ENCODE measurements at regions not wholly inside any gene's neighbourhood (a gene's known extent, or its start where the extent isn't known, plus 50 kb on each side); places are given as distances from the start of the nearest gene placed in this dataset.

DNA sequence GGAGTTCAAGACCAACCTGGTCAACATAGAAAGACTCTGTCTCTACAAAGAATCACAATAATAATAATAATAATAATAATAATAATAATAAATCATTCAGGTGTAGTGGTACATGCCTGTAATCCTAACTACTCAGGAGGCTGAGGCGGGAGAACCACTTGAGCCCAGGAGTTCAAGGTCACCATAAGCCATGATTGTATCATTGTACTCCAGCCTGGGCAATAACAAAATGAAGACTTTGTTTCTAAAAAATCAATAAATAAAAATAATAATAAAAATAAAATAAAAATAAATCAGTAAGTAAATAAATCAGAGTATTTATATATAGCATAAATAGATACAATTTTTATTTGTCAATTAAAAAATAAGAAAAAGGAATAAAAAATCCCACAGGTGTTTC, 1636.4 kb downstream of the SLITRK1 start:
- Histone ChIP-seq H3K27me3 (replicated peaks) (no peaks in the 10 kb centered on the region), H3K36me3 (replicated peaks) (no peaks in the 10 kb centered on the region), H3K27ac (no peak overlapping the region), H3K4me3 (ENCODE audit: low read depth, low read length) (no peak overlapping the region)
- no peak for TF ChIP-seq CTCF (IDR thresholded peaks at IDR 0.05; ENCODE audit: low read depth, low read length, missing control alignments)
- in situ Hi-C loops (cut with HindIII; ENCODE audit: low pct_ligation_motif_present, low sequenced_read_pairs), result no loop called here
- DNase-seq, result no peak

GRCh38 chr13:82224806-82225205, 1657.5 kb downstream of the SLITRK1 start:
- TF ChIP-seq CTCF (IDR thresholded peaks at IDR 0.05; ENCODE audit: low read depth, low read length, missing control alignments), result no peak
- Histone ChIP-seq H3K27me3 (replicated peaks) (no peaks in the 10 kb centered on the region), H3K4me3 (ENCODE audit: low read depth, low read length) (no peak overlapping the region), H3K27ac (no peak overlapping the region), H3K36me3 (replicated peaks) (no peaks in the 10 kb centered on the region)
- no peak for DNase-seq
- in situ Hi-C loops (cut with HindIII; ENCODE audit: low pct_ligation_motif_present, low sequenced_read_pairs), result no loop called here

DNA sequence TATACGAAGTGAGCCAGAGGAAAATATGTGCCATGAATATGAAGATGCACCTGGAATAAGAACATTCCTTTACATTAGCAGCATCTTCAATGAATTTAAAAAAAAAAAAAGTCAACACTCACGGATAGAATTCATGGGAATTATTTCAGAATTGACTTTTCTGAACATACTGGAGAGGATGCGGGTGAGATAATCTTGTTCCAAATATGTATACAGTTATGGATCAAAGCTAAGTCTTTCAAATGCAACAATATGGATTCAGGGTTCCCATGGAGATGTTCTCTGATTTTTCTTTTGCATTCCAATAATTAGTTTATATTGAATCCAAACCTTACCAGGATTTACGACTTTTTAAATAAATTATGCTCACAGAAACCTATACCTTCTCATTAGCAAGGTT, 1660.7 kb downstream of the SLITRK1 start:
- DNase-seq, result no peak
- Histone ChIP-seq H3K27me3 (replicated peaks) (no peaks in the 10 kb centered on the region), H3K4me3 (ENCODE audit: low read depth, low read length) (no peak overlapping the region), H3K36me3 (replicated peaks) (no peaks in the 10 kb centered on the region), H3K27ac (no peak overlapping the region)
- in situ Hi-C loops (cut with HindIII; ENCODE audit: low pct_ligation_motif_present, low sequenced_read_pairs), result no loop called here
- no peak for TF ChIP-seq CTCF (IDR thresholded peaks at IDR 0.05; ENCODE audit: low read depth, low read length, missing control alignments)

DNA sequence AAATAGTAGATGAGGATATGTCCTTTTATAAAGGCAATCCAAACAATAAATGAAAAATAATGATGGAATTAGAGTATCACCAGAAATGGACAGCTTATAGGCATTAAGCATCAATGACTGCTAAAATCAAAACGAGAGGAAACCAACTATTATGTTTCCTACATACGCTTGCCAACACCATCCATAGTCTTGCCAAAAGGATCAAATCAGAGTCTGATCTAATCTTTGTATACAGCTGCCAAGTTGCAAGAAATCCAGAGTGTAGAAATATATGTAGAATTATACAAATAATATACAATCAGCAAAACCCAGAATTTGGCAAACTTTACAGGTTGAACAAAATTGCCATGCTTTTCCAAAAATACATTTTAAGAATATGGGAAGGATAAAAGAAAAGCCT, 1661.6 kb downstream of the SLITRK1 start:
- Histone ChIP-seq H3K4me3 (ENCODE audit: low read depth, low read length) (no peak overlapping the region), H3K36me3 (replicated peaks) (no peaks in the 10 kb centered on the region), H3K27me3 (replicated peaks) (no peaks in the 10 kb centered on the region), H3K27ac (no peak overlapping the region)
- no peak for DNase-seq
- in situ Hi-C loops (cut with HindIII; ENCODE audit: low pct_ligation_motif_present, low sequenced_read_pairs), result no loop called here
- TF ChIP-seq CTCF (IDR thresholded peaks at IDR 0.05; ENCODE audit: low read depth, low read length, missing control alignments), result no peak

GRCh38 chr13:82216165-82216564, 1666.1 kb downstream of the SLITRK1 start:
- no peaks in the 10 kb centered on the region for H3K36me3 ChIP-seq (replicated peaks)
- no peak overlapping the region for H3K27ac ChIP-seq
- in situ Hi-C loops (cut with HindIII; ENCODE audit: low pct_ligation_motif_present, low sequenced_read_pairs), result no loop called here
- no peak for DNase-seq
- H3K27me3 ChIP-seq (replicated peaks), result no peaks in the 10 kb centered on the region
- no peak overlapping the region for H3K4me3 ChIP-seq (ENCODE audit: low read depth, low read length)
- TF ChIP-seq CTCF (IDR thresholded peaks at IDR 0.05; ENCODE audit: low read depth, low read length, missing control alignments), result no peak

DNA sequence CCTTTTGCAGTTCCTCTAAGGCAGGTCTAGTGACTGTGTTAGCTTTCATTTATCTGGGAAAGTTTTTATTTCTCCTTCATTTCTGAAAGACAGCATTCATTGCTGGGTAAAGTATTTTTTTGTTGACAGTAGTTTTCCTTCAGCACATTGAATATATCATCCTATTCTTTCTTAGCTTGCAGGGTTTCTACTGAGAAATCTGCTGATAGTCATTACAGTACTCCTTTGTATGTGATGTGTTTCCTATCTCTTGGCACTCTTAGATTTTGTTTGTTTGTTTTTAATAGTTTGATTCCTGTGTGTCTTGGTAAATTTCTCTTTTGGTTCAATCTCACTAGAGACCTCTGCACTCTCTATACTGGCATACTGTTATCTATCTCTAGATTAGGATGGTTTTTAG, 1667.9 kb downstream of the SLITRK1 start:
- Histone ChIP-seq H3K27me3 (replicated peaks) (no peaks in the 10 kb centered on the region), H3K27ac (no peak overlapping the region), H3K36me3 (replicated peaks) (no peaks in the 10 kb centered on the region), H3K4me3 (ENCODE audit: low read depth, low read length) (no peak overlapping the region)
- in situ Hi-C loops (cut with HindIII; ENCODE audit: low pct_ligation_motif_present, low sequenced_read_pairs), result no loop called here
- DNase-seq, result no peak
- no peak for TF ChIP-seq CTCF (IDR thresholded peaks at IDR 0.05; ENCODE audit: low read depth, low read length, missing control alignments)
